Body of pancreas (tissue), 4 donors: ENCODE measurements at regions not wholly inside any gene's neighbourhood (a gene's known extent, or its start where the extent isn't known, plus 50 kb on each side); places are given as distances from the start of the nearest gene placed in this dataset.

Experiments
- ATAC-seq: fragments of 150-250 bp; one replicate; pipeline ENCODE4 v1.9.1; 2016
- DNase-seq, 4 donors: peaks; one replicate each; pipeline ENCODE4 v3.0.0-alpha.2; 2019
- H3K27ac ChIP-seq, 4 donors: fragments of 200-600 bp; sonication (generic); 1 replicate in 3 of 4; 2 replicates in 1 of 4; pipeline versions ENCODE4 v1.5.1 to v1.6.1; 2016 to 2019; ENCODE audit warnings: mild to moderate bottlenecking in 1 of 4, mixed read lengths in 1 of 4, moderate library complexity in 1 of 4
- H3K27me3 ChIP-seq, 2 donors: fragments of 200-600 bp; sonication (generic); one replicate each; pipeline ENCODE4 v1.6.0; 2016; ENCODE audit warnings: mild to moderate bottlenecking in 1 of 2
- H3K36me3 ChIP-seq, 2 donors: fragments of 200-600 bp; sonication (generic); replicated peaks in 1 of 2; 2 replicates each; pipeline ENCODE4 v1.5.1; 2016; ENCODE audit warnings: low read depth in 2 of 2; ENCODE audit not compliant: insufficient read depth in 1 of 2
- H3K4me1 ChIP-seq: fragments of 200-600 bp; sonication (generic); one replicate; pipeline ENCODE4 v1.6.0; 2016
- H3K4me3 ChIP-seq, 2 donors: fragments of 200-600 bp; sonication (generic); 1 replicate in 1 of 2; 2 replicates in 1 of 2; pipeline ENCODE4 v1.5.1; 2016 to 2019
- H3K9me3 ChIP-seq, 3 donors: fragments of 200-600 bp; sonication (generic); 1 replicate in 2 of 3; 2 replicates in 1 of 3; pipeline ENCODE4 v1.5.1; 2016
- POLR2A ChIP-seq, 3 donors: fragments of 450-650 bp; IDR thresholded peaks; one replicate each; pipeline ENCODE4 v1.6.1; 2016; ENCODE audit warnings: antibody characterized with exemption in 3 of 3, mild to moderate bottlenecking in 2 of 3
- WGBS, 2 donors: methylation state at CpG; one replicate each; pipeline ENCODE4 v1.1.5; 2017; 5-methylcytosine and 5-hydroxymethylcytosine counted together
- intact Hi-C: fragments of 100-400 bp; cut with DNase I; formaldehyde crosslinking; loops from one replicate; pipeline ENCODE4 v1.15.1; 2023
- TF ChIP-seq, protein P1 (sequence below), 7 experiments: fragments of 450-650 bp in 4 of 7; fragments of 200-600 bp in 3 of 7; sonication (generic) in 3 of 7; IDR thresholded peaks; one replicate each; pipeline ENCODE4 v1.5.1; 2016 to 2019; ENCODE audit warnings: antibody characterized with exemption in 7 of 7

DNA sequence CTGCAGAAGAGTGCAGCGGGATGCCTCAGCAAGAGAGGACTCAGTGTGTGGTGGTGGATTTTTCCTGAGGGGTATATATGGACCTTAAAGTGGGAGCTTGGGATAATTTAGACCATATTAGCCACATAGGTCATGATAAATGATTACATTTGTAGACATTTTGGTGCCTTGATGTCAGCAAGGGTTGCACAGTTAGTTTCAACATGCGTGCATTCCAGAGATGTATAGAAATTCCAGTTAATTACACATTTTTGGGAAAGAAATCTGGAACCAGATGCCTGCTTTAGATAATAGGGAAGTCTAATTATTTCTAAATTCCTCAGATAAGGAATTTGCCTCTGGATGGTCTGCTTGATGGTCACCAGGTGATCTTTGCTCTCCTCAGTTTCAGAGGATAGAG lies 440.6 kb upstream of the PAPPA start:
- no peak for DNase-seq
- 77 to 88% methylated on average over 2 of the region's 2 CpGs for WGBS, 2 donors

GRCh38 chr9:115715666-115716065 lies 437.9 kb upstream of the PAPPA start:
- Histone ChIP-seq H3K9me3 (no peaks in the 10 kb centered on the region), H3K4me1 (no peaks in the 10 kb centered on the region), H3K27ac (no peak overlapping the region), H3K27me3 (no peaks in the 10 kb centered on the region), H3K4me3 (no peak overlapping the region), H3K36me3 (no peaks in the 10 kb centered on the region)
- WGBS, 2 donors: 39 to 52% methylated on average over 2 of the region's 2 CpGs
- TF ChIP-seq, protein P1, sequence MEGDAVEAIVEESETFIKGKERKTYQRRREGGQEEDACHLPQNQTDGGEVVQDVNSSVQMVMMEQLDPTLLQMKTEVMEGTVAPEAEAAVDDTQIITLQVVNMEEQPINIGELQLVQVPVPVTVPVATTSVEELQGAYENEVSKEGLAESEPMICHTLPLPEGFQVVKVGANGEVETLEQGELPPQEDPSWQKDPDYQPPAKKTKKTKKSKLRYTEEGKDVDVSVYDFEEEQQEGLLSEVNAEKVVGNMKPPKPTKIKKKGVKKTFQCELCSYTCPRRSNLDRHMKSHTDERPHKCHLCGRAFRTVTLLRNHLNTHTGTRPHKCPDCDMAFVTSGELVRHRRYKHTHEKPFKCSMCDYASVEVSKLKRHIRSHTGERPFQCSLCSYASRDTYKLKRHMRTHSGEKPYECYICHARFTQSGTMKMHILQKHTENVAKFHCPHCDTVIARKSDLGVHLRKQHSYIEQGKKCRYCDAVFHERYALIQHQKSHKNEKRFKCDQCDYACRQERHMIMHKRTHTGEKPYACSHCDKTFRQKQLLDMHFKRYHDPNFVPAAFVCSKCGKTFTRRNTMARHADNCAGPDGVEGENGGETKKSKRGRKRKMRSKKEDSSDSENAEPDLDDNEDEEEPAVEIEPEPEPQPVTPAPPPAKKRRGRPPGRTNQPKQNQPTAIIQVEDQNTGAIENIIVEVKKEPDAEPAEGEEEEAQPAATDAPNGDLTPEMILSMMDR (IDR thresholded peaks at IDR 0.05): no peak
- TF ChIP-seq POLR2A (IDR thresholded peaks at IDR 0.05): no peak
- no peak for DNase-seq
- no peak for ATAC-seq
- intact Hi-C loops: no loop called here

More for the DNA sequence above, 440.6 kb upstream of the PAPPA start:
- no peak overlapping the region for H3K4me3 ChIP-seq
- no peak for ATAC-seq
- H3K27me3 ChIP-seq: no peaks in the 10 kb centered on the region
- intact Hi-C loops: no loop called here
- no peaks in the 10 kb centered on the region for H3K4me1 ChIP-seq
- no peaks in the 10 kb centered on the region for H3K36me3 ChIP-seq
- H3K9me3 ChIP-seq: no peaks in the 10 kb centered on the region
- no peak overlapping the region for H3K27ac ChIP-seq
- no peak for TF ChIP-seq POLR2A (IDR thresholded peaks at IDR 0.05)

- H3K9me3 ChIP-seq: no peaks in the 10 kb centered on the region
- H3K36me3 ChIP-seq: no peaks in the 10 kb centered on the region
- no peaks in the 10 kb centered on the region for H3K27me3 ChIP-seq
- H3K4me3 ChIP-seq: no peak overlapping the region
- no peaks in the 10 kb centered on the region for H3K4me1 ChIP-seq
- no peak for DNase-seq
- TF ChIP-seq, protein P1 (IDR thresholded peaks at IDR 0.05): no peak
- TF ChIP-seq POLR2A (IDR thresholded peaks at IDR 0.05): no peak
- intact Hi-C loops: no loop called here
- no peak overlapping the region for H3K27ac ChIP-seq
- ATAC-seq: no peak
These were observed 436.3 kb upstream of the PAPPA start for GRCh38 chr9:115717298-115717697.

GRCh38 chr9:115717711-115718173 lies 435.8 kb upstream of the PAPPA start:
- no peaks in the 10 kb centered on the region for H3K4me1 ChIP-seq
- H3K36me3 ChIP-seq: no peaks in the 10 kb centered on the region
- no peak for DNase-seq
- H3K27ac ChIP-seq: no peak overlapping the region
- no peaks in the 10 kb centered on the region for H3K27me3 ChIP-seq
- ATAC-seq: no peak
- H3K9me3 ChIP-seq: no peaks in the 10 kb centered on the region
- no peak for TF ChIP-seq POLR2A (IDR thresholded peaks at IDR 0.05)
- TF ChIP-seq, protein P1 (IDR thresholded peaks at IDR 0.05): no peak
- 62 to 80% methylated on average over 1 of the region's 1 CpG for WGBS, 2 donors
- intact Hi-C loops: no loop called here
- H3K4me3 ChIP-seq: no peak overlapping the region

DNA sequence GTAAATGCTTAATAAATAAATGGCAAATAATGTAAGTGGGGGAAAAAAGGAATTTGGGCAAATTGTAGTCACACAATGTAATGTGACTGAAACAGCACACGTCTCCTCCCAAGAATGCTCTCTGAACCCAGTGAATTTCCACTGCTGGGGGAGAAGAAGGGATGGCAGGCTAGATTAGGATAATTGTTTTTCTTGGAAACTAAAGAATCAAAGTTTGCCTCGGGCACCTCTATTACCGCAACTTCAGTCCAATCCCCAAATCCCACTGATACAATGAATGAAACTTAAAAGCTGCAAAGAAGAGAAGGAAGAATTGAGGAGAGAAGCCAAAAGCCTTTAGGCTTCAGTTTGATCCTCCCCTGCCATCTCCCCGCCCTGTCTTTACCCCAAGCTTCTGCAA lies 423.2 kb upstream of the PAPPA start:
- ATAC-seq: no peak
- no peak overlapping the region for H3K4me3 ChIP-seq

More for the DNA sequence above, 423.2 kb upstream of the PAPPA start:
- TF ChIP-seq, protein P1 (IDR thresholded peaks at IDR 0.05): no peak
- no peak for TF ChIP-seq POLR2A (IDR thresholded peaks at IDR 0.05)
- Histone ChIP-seq H3K4me1 (no peaks in the 10 kb centered on the region), H3K9me3 (no peaks in the 10 kb centered on the region), H3K27ac (no peak overlapping the region), H3K27me3 (no peaks in the 10 kb centered on the region), H3K36me3 (no peaks in the 10 kb centered on the region)
- DNase-seq: no peak
- 57 to 68% methylated on average over 4 of the region's 4 CpGs for WGBS, 2 donors
- intact Hi-C loops: no loop called here
